HG03097 (cell line): ENCODE measurements at regions not wholly inside any gene's neighbourhood (a gene's known extent, or its start where the extent isn't known, plus 50 kb on each side); places are given as distances from the start of the nearest gene placed in this dataset.
"Not testable (repeated sequence)": the region's sequence is repeated elsewhere in the genome, so short reads cannot be mapped to it uniquely, and the experiment has no call there.

Source experiments
- ATAC-seq: cut with Tn5 transposase; IDR thresholded peaks from one replicate; pipeline ENCODE4 v1.9.1; 2021; ENCODE audit not compliant: unreplicated experiment, low FRiP score

DNA sequence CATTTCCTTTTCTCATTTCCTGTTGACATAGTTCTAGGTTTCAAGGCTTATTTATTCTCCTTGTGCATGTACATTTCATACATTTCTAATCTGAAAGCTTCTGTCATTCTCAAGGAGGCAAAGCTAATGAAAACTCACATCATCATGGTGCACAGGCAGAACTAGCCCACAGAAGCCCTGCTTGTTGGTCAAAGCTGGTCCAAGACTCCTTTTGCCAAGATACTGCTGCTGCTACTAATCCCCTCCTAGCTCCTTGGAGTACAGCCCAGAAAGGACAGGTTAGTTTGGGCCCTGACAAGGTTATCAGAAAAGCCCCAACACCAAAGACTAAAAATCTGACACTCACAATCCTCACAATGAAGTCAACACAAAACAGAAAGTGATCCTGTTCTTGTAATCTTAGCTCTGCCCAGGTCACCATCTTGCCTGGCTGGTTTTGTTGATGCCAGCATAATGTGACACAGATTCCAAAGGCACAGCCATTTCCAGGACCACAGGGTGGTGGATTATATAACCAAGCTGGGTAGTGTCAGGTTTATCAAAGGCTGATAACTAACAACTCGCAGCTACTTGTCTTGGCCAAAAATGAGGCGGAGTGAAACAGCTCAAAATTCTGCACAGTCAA is 417.4 kb downstream of the NDFIP2 start:
- no peak for ATAC-seq

DNA sequence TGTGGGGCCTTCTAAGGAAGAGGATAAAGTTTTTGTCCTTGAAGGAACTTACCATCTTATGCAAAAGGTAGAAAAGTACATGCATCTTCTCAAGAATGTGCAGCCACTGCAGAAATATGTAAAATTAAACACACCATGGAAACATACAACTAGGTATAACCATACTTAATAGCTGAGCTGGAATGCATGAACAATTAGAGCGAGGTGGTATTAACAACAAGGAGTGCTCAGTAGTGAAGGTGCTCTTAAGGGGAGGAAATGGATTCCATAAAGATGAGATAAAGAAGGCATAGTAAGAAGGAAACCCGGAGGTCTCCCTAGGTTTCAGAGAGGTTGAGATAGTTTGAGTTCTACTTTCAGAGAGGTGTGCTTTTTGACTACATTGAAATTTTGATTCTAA is 415.9 kb downstream of the NDFIP2 start:
- no peak for ATAC-seq

DNA sequence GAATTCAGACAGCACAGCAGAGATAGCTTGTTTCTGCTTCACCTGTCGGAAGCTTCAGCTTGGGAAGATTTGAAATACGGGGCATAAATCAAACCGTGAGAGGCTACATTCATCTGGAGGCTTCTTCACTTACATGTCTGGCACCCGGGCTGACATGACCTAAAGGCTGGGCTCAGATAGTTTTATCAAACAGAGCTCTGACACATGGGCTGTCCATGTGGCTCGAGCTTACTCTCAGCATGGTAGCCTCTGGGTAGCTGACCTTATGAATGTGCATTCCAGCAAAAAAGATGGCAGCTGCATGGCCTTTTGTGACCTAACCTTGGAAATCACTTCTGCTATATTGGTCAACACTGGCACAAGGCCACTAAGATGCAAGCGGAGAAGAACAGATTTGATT is 414.5 kb downstream of the NDFIP2 start:
- no peak for ATAC-seq

DNA sequence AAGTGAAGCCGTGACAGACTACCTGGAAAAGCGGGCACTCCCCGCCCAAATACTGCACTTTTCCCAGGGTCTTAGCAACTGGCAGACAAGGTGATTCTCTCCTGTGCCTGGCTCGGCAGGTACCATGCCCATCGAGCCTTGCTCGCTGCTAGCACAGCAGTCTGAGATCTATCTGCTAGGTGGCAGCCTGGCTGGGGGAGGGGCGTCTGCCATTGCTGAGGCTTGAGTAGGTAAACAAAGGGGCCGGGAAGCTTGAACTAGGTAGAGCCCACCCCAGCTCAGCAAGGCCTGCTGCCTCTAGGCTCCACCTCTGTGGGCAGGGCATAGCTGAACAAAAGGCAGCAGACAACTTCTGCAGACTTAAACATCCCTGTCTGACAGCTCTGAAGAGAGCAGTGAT is 406.3 kb downstream of the NDFIP2 start:
- not testable (repeated sequence) for ATAC-seq

DNA sequence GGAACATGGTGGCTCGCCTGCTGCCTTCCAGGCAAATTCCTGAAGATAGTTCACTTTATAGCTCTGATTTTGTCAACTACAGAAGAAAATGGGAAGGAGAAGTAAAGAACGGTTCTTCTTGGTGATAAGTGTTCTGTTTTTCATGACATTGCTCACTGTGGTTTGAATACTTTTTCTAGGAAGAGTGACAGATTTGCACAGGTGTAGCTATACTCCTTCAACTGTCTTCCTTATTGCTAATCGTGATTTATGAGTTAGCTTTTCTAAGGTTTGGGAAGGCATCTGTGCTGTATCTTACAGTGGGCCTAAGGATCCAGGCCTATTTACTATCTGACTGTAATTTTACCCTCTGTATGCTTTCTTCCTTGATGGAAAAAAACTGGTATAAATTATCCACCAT is 405.6 kb downstream of the NDFIP2 start:
- ATAC-seq = no peak

DNA sequence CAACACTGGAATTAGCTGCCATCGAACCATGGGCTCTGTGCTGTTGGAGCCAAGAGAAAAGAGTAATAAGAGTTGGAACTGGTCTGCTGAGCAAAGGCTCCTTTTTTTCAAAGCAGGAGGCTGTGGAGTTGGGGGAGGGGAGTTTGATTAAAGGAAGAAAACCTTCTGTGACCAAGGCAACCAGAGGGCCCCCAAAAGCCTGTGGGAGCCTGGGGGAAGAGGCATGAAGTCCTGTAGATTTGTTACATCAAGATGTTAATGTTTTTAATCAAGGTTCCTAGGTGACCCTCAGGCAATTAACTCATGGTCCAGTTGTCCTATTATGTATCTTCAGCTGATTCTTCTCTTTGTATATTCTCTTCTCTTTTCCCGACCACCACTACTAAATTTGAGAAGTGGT is 403.9 kb downstream of the NDFIP2 start:
- no peak for ATAC-seq

DNA sequence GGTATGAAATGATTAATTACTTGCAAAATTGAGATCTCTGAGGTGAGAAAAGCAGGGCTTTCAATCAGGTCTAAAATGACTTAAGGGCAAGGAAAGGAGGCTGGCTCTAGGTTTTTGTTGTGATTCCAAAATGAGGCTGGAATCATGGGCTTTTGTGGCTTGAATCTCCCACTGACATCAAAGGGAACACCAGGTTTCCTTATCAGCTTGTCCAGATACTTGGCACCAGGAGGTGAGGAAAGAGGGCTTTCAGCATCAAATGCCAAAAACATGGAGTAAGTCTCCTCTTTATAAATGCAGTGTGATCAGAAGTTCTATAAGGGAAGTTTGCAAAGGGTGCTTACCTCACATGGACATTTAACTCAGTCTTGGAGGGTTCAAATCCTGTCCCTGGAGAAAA is 402.3 kb downstream of the NDFIP2 start:
- ATAC-seq = no peak

DNA sequence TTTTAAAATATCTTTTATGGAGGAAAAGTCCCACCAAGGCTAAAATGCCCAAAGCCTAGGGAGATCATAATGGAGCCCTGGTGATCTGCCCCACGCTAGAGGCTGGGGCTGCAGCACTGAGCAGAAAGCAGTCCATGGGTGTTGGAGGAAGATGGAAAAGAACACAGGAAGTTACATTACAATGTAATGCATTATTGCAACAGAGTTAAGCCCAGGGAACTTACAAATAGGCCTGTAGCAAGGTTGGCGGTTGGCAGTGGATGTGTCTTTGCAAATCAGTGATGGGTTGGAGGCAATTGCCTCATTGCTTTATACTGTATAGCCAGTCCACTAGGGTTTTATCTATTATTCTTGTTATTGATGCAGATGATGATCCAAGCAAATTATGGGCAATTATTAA is 399.9 kb downstream of the NDFIP2 start:
- no peak for ATAC-seq

DNA sequence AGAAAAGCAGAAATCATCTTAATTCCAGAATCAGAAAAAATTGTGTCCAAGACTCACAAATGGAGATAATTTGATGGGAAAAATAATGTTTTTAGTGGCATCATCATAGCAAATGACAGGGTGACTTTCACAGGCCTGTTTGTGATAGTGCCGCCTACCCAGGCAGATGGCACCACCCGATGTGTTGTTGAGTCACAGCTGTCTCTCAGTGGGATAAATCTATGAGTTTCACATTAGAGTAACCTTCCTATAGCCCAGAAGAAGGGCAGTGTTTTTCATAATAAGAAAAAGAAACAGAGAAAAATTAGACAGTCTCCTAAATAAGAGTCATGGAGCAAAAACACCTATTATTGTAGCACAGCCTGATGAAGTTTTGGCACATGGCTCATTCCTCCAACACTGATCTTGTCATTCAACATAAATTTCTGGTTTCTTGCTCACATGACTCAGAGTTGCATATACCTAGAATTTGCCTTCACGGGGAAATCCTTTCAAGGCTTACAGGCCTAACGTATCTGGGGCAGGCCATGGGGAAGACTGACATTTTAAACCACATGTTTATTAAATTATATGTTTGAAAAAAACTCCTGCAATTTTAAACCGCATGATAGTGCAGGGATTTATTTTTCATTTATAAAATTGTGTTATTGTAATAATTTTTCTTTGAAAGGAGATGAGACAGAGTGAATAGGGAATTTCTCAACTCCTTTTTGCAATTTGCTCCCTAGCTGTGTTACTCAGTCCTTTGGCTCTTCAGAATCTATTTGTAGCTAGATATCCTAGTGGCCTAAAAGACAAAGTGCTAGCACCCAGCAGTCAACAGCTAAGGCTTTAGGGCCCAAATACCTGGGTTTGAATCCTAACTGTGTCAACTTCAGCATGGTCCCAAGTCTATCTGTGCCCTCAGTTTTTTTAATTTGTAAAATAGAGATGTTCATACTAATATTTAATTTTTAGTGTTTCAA is 393.7 kb downstream of the NDFIP2 start:
- ATAC-seq = no peak

DNA sequence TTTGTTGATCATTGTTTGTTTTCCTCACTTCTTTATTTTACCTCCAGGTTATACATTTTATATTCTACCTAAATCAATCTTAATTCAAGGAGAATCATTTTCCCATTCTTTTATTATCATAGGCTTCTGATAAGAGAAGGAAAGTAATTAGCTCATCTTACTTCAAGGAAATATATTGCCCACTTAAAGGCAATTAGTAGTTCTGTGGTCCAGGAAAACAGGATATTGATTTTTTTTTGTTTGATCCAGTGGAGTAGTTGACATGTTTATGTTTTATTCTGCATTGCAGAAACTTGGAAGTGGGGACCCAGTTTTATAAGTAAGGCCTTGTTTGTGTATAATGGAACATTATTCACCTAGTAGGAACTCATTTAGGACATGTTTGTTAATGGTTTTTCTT is 390.6 kb downstream of the NDFIP2 start:
- ATAC-seq = no peak

DNA sequence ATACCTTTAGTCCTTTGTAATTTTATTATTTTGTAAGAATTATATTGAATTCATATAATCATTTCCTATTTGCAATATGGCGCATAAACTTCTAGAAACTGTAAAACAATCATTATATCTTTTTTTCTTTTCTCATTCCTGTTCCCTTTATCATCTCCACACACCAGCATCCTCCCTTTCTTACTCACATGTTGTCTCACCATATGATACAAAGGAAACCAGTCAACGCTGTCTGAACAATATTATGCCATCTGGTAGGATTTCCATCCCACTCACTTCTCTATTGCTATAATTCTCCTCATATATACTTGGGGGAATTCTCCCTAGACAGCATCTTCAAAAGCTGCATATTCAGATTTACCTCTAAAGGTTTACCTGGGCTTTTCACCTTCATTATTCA is 389.8 kb downstream of the NDFIP2 start:
- ATAC-seq = no peak

DNA sequence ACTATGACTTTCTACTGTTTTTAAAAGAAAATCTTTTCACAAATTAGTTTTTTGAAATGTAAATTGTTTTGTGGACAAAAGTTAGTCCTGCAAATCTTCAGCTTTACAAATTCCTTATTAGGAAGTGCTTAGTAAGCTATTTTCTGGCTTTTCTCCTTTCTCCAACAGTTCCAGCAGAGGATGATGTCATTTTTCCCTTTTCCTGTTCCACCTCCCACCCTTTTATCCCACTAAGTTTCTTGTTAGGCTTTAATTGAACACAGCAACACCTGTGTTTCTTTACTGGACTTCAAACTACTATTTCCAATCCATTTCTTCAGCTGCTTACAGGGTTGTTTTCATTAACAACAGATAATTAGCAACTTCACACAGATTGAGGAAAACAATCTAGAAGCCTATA is 389.2 kb downstream of the NDFIP2 start:
- no peak for ATAC-seq

DNA sequence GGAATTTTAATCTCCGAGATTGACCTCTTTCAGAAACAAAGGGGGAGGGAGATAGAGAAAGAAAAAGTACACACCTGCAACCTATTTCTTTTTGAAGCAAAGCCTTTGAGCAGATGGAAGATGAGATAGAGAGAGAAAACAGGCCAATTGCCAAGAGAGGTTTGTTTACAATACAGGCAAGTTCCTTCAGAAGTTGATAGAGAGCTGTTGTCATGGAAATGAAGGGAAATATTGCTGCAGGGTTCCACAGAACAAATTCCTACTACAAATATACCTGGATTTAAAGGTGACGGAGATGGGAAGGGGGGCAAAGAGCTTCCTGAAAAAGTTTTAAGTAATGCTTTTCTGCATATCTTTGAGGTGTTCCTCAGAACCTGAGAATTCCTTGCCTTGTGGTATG is 388.4 kb downstream of the NDFIP2 start:
- no peak for ATAC-seq

DNA sequence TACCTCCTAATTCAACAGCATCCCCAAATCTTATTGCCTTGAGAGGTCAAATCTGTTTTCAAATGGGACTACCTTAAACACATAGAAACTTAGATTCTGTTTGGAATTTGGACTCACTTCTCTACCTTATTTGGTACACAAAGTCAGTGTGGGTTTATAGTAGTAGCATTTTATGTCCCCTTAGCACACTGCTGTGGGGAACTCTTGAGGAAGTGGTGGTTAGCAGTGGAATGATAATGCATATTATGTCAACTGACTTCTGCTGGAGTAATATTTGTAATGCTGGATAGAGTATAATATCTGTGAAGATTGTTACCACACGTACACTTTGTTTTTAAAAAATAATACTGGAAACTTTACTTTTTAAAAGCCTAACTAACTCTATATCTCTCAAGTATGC is 386.3 kb downstream of the NDFIP2 start:
- no peak for ATAC-seq

DNA sequence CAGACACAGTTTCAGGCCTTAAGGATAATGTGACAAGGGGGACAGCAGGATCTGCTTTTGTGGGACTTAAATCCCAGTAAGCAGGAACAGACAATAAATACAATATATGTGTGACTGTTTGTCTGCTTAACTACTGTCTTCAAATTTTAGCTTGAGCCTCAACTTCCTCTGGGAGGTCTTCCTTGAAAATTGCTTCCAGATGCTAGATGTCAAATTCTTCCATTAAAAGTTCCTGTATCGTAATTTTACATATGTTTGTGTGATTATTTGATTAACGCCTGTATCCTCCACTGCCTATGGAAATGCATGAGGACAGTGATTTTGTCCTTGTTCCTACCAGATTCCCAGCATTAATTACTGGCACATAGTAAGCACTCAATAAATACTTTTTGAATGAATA is 385.5 kb downstream of the NDFIP2 start:
- ATAC-seq = no peak

DNA sequence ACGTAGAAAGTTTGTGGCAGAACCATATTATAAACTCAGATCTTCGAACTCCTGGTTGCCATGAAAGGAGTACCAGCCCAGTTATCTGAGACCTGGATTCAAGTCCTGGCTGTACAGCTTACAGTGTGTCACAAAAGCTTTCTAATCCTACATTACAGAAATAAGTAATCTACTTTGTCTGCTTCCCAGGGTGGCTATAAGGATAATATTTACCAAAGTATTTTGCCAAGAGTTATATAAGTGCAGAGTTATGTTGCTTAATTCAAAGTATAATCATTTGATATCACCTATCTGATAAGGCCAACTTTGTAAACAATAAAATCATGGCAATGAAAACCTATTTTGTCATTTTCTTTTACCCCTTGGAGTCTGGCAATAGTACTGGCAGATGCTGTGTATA is 381.6 kb downstream of the NDFIP2 start:
- ATAC-seq = no peak

DNA sequence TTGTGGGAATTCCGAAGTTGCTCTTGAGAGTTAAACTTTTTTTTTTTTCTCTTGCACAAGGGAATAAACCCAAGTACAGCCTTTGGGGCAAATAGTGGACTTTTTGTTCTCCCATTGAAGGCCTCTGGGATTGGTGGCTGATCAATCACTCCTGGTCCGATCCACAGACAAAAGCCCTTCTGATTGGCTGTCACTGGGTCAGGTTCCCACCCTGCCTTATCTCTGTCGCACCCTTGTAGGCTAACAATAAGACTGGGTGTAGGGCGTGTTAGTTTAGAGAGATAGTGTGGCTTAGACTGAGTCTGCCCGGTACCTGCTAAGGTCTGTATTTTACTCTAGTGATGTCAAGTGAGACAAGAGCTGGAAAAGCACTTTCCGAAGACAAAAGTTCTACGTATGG is 380.8 kb downstream of the NDFIP2 start:
- ATAC-seq = no peak

DNA sequence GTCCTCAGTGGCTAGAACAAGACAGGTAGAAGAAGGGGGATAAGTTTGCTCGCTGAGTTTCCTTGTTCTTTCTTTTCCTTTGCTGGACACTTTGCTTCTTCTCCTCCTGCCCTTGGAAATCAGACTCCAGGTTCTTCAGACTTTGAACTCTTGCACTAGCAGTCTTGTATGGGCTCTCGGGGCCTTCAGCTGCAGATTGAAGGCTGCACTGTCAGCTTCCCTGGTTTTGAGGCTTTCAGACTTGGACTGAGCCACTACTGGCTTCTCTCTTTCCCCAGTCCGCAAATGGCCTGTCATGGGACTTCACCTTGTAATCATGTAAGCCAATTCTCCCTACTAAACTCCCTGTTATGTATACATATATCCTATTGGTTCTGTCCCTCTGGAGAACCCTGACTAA is 379.8 kb downstream of the NDFIP2 start:
- no peak for ATAC-seq

DNA sequence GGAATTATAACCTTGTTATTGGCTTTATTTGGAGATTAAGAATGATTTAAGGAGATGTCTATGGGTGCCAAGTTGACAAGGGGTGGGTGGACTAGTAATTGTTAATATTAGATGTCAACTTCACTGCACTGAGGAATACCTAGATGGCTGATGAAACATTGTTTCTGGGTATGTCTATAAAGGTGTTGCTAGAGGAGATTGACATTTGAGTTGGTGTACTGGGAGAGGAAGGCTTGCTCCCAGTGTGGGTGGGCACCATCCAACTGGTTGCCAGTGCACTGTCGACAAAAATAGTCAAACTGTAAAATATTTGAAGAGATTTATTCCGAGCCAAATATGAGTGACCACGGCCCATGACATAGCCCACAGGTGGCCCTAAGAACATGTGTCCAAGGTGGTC is 378.8 kb downstream of the NDFIP2 start:
- ATAC-seq = no peak

DNA sequence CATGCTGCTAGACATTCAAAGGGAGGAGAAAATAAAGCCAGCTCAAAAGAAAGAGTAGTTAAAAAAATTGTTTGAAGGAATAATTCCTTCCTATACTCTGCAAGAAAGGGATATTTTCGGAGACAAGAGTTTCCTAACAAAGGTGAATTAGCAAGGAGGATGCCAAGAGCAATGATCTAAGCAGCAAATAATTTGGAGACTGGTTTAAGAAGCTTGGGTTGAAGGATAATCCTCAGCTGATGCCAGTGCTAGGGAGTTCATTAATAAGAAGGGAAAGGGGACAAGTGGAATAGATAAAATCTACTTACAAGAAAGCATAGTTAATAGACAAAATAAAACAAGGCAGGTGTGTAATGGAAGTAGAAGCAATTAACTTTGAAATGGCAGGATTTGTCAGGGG is 372.3 kb downstream of the NDFIP2 start:
- ATAC-seq = no peak

DNA sequence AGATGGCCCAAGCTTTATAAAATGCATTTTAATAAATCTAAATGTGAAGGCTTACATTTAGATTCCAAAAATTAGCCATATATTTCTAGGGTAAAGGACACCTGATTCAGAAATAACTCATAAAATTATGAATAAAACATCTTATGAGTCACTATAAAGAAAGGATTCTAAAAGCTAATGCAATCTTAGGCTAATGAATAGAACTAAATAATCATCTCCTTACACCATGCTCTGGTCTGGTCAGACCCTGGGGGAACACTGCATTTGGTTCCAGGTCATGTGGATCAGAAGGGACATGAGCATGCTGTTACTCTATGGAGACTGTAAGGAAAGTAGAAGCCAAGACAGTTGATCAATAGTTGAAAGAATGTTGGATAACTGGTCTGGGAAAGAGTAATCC is 370.4 kb downstream of the NDFIP2 start:
- no peak for ATAC-seq

DNA sequence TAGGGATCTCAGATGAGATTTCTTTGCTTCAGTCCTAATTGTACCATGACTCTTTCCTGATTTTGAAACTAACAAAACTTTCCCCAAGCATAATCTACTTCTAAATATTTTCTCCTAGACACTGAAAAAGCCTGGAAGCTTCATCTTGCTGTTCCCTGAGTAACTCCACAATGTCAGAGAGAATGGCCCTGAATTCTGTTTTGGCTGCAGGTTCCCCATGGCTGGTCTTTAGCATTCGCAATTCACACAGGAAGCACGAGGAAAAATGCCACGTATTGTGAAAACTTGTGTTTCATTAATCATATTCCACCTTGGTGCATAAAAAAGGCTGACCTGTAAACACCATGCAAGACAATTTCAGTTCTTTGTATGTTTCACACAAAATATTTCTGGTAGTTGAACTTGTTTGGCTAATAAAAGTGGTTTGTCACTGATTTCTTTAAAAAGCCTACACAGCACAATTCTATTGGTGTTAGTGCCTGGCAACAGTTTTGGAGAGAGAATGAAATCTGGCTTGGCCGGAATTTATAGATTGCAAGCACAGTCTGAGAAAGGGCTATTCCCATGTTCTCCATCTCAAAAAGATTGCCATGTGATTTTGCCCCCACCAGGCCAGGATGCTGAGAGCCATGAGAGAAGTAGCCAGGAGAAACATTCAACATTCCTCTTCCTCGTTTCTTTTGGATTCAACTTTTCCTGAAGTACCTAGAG is 367.1 kb downstream of the NDFIP2 start:
- ATAC-seq = no peak
